T-helper 1 cell treated with Interleukin-12 subunit alpha and Interleukin-12 subunit beta and Interleukin-4 antibody, amounts not matched to agents 30 ng/mL and 1 ng/mL, for 36 hours (primary cell): ENCODE measurements at regions not wholly inside any gene's neighbourhood (a gene's known extent, or its start where the extent isn't known, plus 50 kb on each side); places are given as distances from the start of the nearest gene placed in this dataset.

Experiments
- intact Hi-C: fragments of 100-400 bp; cut with micrococcal nuclease; formaldehyde crosslinking; loops from one replicate; pipeline ENCODE4 v1.15.1; 2024

DNA sequence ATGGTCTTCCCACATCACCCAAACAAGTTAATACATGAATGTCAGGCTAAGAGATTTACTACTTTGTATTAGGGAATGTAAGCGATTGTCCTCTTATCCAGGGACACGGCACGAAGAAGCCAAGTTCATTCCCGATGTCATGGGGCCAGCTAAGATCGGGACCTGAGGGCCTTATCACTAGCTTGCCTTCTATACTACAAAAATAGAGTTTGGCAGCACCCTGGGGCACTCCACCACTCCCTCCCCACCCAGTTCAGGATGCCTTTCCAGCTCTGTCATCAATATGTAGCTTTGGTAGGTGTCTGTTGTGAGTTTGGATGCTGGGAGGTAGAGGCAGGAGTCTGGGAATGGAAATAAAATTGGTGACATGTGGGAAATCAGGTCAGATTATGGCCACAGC, 197.5 kb downstream of the ATG4C start:
- intact Hi-C loops = no loop called here

DNA sequence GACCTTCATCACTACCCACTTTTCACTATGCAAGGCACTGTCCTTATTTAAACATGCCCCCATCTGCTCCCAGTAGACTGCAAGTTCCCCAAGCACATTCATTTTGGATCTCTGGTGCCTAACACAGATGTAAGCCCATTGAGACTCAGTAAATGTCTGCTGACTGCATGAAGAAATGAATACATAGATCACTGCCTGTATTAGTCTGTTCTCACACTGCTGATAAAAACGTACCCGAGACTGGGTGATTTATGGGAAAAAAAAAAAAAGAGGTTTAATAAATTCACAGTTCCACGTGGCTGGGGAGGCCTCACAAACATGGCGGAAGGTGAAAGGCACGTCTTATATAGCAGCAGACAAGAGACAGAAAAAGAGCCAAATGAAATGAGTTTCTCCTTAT, 204.9 kb downstream of the ATG4C start:
- intact Hi-C loops = no loop called here

DNA sequence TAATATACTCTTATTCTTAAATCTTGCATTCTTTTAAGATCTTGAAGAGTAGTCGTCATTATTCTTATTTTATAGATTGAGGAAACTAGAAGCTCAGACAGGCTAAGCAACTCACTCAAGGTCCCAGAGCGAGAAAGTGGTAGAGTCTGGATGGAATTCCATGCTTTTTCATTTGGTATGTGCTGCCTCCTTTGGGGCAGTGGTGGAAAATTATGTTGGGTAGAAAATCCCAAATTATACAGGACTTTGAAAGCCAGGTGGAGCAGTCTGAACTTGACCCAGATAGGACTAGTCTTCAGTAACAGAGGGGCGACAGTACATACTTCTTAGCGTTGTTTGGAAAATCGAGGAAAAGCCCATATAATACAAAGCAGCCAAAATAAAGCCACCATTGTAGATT, 205.6 kb downstream of the ATG4C start:
- intact Hi-C loops = no loop called here

DNA sequence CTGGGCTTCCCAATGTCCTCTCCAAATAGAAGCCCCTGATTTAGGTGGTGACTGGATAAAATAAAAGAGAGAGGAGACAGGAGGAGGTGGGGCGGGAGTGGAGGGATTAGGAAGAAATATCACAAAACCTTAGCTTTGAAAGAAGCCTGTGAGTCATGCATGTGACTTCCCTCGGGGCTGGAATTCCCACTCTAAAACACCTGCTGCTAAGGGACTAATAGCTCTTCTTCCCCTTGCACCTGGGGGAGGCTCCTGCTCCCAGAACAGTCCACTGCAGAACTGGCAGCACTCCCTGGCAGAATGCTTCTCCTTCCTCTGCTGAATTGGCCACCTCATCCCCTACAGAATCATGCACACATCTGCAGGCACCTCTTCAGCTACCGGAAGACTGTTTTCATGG, 207.2 kb downstream of the ATG4C start:
- intact Hi-C loops = no loop called here

DNA sequence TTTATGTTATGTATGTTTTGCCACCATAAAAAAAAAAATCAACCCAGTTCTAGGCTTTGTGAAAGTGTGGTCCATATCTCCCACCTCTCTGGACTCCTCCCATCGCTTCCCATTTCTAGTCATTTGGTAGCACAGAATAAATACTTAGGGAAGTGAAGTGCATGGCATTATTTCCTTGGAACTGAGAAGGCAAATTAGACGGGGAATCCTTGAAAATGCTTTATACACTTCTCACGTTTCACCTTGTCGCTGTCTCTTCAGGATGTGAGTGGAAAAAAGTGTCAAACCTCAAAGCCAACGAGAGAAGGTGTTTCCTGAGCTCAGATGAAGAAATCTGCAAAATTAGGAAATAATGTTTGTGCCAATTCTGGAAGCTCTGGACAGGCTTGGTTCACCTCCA, 209.9 kb downstream of the ATG4C start:
- intact Hi-C loops = no loop called here

DNA sequence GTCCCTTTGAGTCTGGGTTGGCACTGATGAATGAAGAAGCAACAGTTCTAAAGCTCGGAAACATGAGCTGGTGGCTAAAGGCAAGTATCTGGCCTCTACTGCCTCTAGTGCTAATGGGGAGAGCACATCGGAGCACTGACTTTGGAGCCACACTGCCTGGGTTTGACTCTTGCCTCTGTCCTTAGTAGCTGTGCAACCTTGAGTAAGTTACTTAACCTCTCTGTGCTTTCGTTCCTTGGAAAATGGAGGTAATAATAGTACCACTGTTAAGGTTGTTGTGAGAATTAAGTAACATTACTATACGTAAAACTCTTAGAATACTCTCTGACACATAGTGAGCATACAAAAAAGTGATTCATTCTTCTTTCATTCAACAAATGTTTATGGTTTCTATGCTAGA, 211.2 kb downstream of the ATG4C start:
- intact Hi-C loops = no loop called here

DNA sequence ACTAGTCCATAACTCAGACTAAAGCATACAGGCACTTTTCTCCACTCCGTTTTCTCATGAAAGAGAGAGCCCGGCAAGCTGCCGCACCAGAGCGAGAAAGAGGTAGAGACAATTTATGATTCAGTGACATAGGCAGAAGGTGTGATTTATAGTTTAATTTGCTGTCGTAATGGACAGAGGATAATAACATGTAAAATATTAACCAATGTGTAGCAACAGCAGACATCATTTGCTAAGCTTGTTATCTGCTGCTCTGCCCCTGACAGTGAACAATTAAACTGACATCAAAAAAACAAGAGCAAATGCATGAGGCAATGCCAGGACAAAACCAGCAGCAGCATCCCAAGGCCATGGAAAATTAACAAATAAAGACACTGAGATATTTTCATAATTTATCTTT, 214.0 kb downstream of the ATG4C start:
- intact Hi-C loops = no loop called here

DNA sequence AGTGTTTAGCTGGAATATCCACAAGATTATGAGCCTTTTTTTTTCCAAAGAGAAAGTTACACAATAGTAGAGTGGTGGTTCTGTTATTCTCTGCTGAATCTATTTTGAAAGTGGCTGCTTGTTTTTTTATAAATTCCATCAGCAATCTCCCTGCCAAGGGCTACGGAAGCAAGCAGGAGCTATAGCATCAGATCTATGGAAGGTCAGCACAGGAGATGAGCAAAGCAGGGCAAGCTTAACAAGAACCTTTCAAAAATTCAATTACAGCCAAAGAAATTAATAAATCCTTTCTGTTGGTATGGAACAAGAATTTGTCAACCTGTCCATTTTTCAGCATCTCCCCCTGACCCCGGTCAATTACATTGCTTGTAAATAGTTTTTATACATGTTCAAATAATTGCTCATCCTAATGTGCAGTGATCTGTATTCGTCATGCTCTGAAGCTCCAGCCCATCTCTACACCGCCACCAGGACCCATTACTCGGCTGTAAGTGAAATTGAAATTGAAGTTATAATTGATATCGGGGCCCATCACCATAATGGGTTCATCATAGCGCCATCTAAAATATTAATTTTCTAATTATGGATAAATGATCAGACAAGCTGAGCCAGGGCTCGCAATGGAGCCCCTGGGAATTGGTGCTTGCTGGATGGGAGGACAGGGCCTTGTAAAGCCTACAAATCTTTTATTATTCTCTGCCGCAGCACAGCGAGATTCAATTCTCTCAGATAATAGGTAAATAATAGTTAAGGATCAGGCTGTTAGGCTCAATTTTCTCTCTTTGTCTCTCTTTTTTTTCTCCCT, 215.1 kb downstream of the ATG4C start:
- intact Hi-C loops = no loop called here

DNA sequence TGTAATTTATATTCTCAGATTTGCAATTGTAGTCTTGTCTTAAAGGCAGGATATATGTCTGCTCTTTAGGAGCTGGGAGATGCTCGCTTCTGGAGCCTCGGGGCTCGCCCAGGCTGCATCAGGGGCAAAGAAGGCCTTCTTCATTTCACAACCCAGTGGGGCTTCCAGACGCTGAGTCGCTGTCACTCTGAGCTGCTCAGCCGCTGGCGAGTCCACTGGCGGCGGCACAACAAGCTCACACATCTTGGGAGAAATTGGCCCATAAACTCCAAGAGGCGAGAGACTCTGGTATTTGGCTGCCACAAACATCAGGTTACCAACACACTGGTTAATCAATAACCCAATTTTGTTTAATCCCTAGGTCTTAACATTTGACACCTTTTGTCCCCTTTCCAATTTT, 216.6 kb downstream of the ATG4C start:
- intact Hi-C loops = no loop called here

DNA sequence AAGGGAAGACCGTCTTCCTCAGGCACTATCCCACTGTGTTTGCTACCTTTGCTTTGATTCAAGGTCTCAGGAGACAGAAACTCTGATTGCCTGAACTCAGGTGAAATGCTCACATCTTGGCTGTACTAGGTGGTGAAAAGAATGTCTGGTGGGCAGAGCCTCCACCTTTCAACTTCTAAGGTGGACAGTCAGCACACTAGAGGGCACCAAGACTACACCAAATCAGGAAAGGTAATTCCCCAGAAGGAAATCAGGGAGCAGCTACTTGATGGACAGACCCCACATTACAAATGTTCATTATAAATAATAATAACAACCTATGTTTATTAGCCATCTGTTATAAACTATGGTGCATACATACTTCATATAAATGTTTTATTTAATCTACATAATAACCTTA, 220.9 kb downstream of the ATG4C start:
- intact Hi-C loops = no loop called here

DNA sequence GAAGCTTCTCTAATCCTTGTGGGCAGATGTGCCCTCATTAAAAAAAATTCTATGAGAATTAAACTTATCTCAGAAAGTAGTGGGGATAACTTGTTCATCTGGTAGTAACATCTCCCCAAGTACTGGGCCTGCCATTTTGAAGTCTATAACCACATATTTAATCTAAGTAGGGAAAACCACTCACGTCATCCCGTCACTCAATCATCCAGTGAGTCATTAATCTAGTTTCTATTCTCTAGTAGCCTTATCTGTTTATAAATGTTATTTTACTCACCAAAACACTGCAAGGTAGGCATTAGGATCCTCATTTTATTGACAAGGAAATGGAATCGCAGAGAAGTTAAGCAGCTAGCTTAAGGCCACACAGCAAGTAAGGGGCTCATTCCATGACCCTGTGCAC, 221.9 kb downstream of the ATG4C start:
- intact Hi-C loops = no loop called here

DNA sequence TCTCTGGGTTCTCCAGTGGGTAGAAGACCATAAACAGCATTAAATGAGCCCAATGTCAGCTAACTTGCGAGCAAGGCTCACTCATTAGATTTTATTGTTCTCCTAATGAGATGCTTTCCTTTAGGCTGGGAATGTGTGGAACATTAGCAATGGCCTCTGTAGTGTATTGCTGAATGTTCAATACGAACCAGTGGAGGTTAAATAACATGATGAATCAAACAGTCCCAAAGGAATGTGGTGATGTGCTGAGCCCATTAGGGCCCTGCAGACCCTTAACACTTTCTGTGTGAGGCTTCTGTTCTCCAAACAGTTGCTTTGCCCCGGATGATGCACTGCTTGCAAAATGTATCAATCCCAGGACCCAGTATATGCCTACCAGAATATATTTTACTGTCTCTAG, 225.5 kb downstream of the ATG4C start:
- intact Hi-C loops = no loop called here

DNA sequence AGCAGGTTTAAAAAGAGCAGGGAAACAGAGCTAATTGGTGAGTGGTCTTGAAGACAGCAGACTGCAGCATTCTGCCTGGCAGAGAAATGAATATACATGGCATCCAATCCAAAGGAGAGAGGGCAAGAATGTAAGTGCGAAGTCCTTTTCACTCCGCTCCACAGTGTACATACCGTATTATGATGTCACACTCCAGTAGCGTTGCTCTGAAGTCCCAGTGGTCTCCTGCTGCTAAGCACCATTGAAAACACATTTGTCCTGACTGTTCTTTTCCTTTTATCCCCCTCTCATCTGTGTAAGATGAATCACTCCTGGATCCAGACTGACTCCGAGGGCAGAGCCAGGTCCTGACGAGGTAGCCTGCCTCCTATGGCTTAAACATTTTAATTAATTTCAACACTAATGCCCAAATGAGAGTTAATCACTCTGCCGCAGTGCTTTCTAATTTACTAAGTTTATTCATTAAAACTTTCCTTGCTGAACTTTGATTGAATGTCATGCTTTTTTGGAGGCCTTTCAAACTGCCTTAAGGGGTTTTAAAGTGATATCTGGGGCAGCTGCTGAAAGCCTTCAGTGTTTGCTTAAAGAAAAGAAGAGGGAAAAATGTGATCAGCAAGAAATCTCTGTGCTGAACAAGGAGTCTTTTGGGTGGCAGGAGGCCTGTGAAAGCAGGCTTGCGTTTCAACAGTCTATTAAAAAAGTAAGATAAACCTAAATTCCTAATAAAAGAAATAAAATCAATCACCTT, 227.2 kb downstream of the ATG4C start:
- intact Hi-C loops = no loop called here

DNA sequence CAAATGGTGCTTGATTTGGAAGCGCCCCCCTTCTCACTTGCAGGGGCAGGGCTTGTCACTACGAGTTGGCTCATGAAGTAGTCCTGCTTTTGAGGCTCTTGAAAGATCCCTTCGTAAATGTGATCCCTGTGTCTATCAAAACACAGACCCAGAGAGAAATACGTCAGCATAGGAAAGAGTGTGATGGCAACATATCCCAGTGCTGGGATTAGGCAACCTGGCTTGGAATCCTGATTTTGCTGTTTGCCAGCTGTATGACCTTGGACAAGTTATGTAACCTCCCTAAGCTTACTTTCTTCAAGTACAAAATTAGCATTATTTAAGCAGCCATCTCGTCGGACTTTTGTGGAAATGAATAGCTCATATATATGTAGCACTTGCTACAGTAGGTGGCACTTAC, 228.4 kb downstream of the ATG4C start:
- intact Hi-C loops = no loop called here

DNA sequence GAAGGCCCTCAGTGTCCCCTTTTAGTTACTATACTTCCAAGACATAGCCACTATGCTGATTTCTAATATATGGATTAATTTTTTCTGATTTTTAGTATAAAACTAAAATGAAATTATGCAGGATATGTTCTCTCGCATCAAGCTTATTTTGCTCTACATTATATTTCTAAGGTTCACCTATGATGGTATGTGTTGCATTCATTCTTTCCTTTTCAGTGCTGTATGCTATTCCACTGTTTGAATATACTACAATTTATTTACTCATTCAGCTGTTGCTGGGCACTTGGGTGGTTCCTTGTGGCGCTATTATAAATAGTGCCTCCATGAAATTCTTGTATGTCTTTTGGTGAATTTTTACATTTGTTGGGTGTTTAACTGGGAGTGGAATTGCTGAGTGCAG, 230.3 kb downstream of the ATG4C start:
- intact Hi-C loops = no loop called here

DNA sequence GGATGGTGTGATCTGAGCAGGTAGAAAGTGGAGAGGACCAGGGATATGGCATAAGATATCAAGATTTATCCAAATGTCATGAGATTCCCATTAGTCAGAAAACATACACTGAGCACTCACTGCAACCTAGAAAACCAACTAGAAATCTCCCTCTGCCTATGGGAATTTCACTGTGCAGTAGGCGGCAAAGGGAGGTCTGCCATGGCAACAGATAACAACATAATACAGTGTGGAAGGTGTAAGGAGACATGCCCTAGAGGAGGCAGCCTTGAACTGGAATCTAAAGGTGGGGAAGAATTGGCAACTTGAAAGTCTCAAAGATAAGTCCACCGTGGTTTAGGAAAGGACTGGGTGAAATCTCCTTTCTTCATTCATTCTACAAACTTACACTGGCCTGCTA, 238.4 kb downstream of the ATG4C start:
- intact Hi-C loops = no loop called here

DNA sequence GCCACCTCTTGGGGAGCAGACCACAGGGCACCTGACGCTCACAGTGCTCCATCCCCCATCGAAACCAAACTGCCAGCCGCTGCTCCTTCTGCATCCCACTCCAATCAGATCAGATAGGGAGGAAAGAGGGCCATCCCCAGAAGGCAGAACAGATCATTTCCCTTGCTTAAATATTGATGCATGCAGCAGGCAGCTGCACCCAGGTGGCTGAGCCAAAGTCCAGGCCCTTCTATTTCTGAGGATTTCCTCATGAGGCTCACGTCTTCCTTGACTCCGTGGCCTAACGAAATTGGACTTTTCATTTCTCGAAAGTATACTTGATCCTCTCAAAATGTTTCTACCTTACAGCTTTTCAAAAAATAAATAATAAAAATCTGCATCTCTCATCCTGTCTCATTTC, 239.2 kb downstream of the ATG4C start:
- intact Hi-C loops = no loop called here

DNA sequence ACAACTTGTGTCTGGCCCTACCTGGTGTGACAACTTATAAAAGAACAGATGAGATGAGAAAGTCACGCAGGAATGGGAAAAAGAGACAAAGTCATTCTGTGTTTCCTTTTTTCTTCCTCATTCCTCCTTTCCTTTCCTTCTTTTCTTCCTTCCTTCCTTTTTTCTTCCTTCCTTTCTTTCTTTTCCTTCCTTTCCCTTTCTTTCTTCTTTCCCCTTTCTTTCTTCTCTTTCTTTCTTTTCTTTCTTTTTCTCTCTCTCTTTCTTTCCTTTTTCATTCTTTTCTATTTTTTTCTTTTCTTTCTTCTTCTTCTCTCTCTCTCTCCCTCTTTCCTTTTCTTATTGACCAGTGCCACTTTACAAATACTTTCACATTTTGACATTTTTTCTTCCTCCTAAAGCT, 239.7 kb downstream of the ATG4C start:
- intact Hi-C loops = no loop called here

DNA sequence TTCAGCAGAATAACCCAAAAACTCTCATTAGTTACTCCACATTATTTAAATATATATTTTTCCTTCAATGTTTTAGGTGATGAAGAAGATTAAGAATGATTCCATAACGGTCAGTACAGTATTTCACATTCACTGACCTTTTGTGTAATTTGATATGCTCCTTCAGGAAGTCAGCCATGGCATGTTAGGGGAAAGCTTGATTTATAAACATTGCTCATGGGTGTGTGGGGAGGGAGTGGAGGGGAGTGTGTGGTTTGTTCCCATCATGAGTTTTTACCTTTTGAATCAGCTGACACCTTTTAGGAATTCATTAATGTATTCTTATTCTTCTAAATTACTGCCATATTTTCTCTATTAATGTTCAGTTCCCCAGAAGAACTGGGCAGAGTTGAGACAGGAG, 240.2 kb downstream of the ATG4C start:
- intact Hi-C loops = no loop called here

DNA sequence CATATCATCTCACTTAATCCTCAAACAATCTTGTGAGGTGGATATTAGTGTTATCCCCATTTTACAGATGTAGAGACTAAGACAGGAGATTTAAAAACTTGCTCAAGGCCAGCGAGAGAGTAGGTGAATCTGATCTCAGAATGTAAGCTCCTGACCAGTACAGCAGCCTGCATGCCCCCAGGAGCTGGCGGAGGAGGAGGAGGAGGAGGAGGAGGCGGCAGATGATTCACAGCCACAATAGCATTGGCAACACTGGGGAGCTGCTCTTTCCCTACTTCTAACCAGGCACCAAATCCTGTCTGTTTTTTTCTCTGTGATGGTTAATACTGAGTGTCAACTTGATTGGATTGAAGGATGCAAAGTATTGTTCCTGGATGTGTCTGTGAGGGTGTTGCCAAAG, 243.2 kb downstream of the ATG4C start:
- intact Hi-C loops = no loop called here

DNA sequence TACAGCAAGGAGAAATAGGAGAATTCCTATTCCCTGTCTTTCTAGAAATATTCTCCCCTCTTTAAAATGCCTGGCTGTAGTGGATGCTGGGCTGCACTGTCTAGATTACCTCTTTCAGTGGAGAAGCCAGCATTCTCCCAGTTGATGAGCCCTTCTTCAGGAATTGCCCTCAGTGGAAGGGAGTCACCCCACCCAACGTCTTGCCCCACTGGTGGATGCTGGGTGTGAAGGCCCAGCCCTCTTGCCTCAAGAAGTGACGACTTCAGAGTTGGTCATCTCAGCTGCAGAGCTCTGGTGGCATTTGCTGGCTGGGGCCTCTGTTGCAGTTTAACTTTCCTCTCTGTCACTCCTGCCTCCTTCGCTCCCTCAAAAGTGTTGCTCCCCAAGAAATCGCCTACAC, 248.2 kb downstream of the ATG4C start:
- intact Hi-C loops = no loop called here

DNA sequence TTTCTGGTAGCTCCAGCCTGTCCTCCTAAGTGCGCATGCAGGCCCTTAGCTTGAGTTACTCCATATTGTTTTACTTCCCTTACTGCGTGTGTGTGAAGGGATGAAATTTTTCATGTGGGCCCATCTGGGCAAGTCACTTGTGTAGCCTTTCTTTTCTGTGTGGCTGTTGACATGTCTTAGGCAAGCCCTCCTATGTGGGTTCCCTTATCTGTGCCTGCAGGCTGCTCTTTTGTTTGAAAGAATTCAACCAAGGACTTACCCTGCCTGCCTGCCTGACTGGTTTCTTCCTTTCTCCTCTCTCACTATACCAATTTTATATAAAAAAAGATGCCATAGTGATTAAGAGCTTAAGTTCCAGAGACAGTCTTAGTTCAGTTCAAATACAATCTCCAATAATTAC, 249.3 kb downstream of the ATG4C start:
- intact Hi-C loops = no loop called here

DNA sequence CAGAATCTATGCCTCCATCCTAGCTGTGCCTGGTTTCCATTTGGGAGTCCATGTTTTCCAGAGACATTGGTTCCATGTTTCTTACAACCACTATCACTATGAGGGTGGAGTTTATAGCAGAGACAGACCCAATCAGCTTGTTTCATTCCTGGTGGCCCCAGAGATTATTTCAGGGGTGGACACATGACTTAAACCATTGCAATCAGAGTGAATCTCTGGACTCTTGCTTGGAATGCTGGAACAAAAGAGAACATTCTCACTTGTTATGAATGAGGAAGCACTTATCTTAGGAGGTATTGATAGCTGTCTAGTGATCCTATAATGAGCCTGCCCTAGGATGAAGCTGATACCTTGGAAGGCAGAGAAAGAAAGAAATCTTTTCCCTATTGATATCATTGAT, 250.3 kb downstream of the ATG4C start:
- intact Hi-C loops = no loop called here
